CD4-positive, alpha-beta T cell (primary cell): ENCODE measurements at regions not wholly inside any gene's neighbourhood (a gene's known extent, or its start where the extent isn't known, plus 50 kb on each side); places are given as distances from the start of the nearest gene placed in this dataset.

Experiments used
- ATAC-seq: fragments of 200-7000 bp; cut with Tn5 transposase; one replicate; pipeline ENCODE4 v1.10.0; 2022; ENCODE audit warnings: mild to moderate bottlenecking; ENCODE audit not compliant: poor library complexity
- CTCF ChIA-PET: fragments of 350-600 bp; sonication (Branson Sonifier 250); formaldehyde crosslinking; loops from one replicate; lab custom pipeline; 2021; ENCODE audit warnings: antibody characterized with exemption, inconsistent platforms; lab: Charles Lee
- POLR2A ChIA-PET: fragments of 350-600 bp; sonication (Branson Sonifier 250); formaldehyde crosslinking; loops from one replicate; lab custom pipeline; 2021; ENCODE audit warnings: antibody characterized with exemption, inconsistent platforms; lab: Charles Lee
- DNase-seq, 14 experiments: peaks; one replicate each; pipeline ENCODE4 v3.0.0-alpha.2; 2013 to 2020; ENCODE audit warnings: mixed read lengths in 2 of 14
- H3K27ac ChIP-seq, 2 donors: one replicate each; pipeline versions ENCODE4 v1.5.1 to v1.7.0; 2013; ENCODE audit warnings: low read length in 2 of 2, low read depth in 1 of 2, mild to moderate bottlenecking in 1 of 2
- H3K27me3 ChIP-seq, 2 experiments: 1 replicate in 1 of 2; 2 replicates in 1 of 2; pipeline versions ENCODE4 v1.6.1 to v1.7.0; 2013; ENCODE audit warnings: low read length in 2 of 2, control low read depth in 1 of 2, mild to moderate bottlenecking in 1 of 2, moderate library complexity in 1 of 2; ENCODE audit not compliant: insufficient read depth in 2 of 2, control insufficient read depth in 1 of 2
- H3K36me3 ChIP-seq: one replicate; pipeline ENCODE4 v1.6.1; 2013; ENCODE audit warnings: low read length, control low read depth; ENCODE audit not compliant: insufficient read depth
- H3K4me1 ChIP-seq: one replicate; pipeline ENCODE4 v1.6.1; 2013; ENCODE audit warnings: low read length, control low read depth; ENCODE audit not compliant: insufficient read depth
- H3K4me3 ChIP-seq: one replicate; pipeline ENCODE4 v1.5.1; 2013; ENCODE audit warnings: mild to moderate bottlenecking, low read length, moderate library complexity
- H3K9me3 ChIP-seq, 2 experiments: 1 replicate in 1 of 2; 2 replicates in 1 of 2; pipeline versions ENCODE4 v1.6.1 to v1.7.0; 2013; ENCODE audit warnings: low read length in 2 of 2, mild to moderate bottlenecking in 2 of 2, control low read depth in 1 of 2, moderate library complexity in 1 of 2; ENCODE audit not compliant: control insufficient read depth in 1 of 2, insufficient read depth in 1 of 2
- H3K27ac Mint-ChIP-seq: one replicate; pipeline ENCODE4 v1.8.0; 2020; ENCODE audit warnings: mixed read lengths
- H3K27me3 Mint-ChIP-seq: one replicate; pipeline ENCODE4 v1.8.0; 2021; ENCODE audit warnings: mixed read lengths
- H3K36me3 Mint-ChIP-seq: one replicate; pipeline ENCODE4 v1.8.0; 2021; ENCODE audit warnings: low read depth, mixed read lengths
- H3K4me1 Mint-ChIP-seq: one replicate; pipeline ENCODE4 v1.8.0; 2021; ENCODE audit warnings: low read depth, mixed read lengths
- H3K4me3 Mint-ChIP-seq: one replicate; pipeline ENCODE4 v1.8.0; 2020; ENCODE audit warnings: mild to moderate bottlenecking, mixed read lengths
- H3K9me3 Mint-ChIP-seq: one replicate; pipeline ENCODE4 v1.8.0; 2020; ENCODE audit warnings: mixed read lengths
- CTCF ChIP-seq: fragments of 200-600 bp; IDR thresholded peaks from one replicate; pipeline ENCODE4 v1.8.0; 2022; ENCODE audit warnings: antibody characterized with exemption, mild to moderate bottlenecking
- intact Hi-C, 2 experiments: fragments of 100-400 bp; cut with DNase I in 1 of 2; cut with micrococcal nuclease in 1 of 2; formaldehyde crosslinking; loops; one replicate each; pipeline versions ENCODE4 v1.15.1 to v1.9.0; 2023 to 2025; cut with DNase I, micrococcal nuclease

- Histone ChIP-seq H3K4me3 (no peak overlapping the region), H3K9me3 (no peaks in the 10 kb centered on the region), H3K27ac (no peak overlapping the region), H3K27me3 (no peaks in the 10 kb centered on the region), H3K4me1 (peaks cover 27% of the 10 kb centered on the region), H3K36me3 (no peaks in the 10 kb centered on the region)
- no peak for TF ChIP-seq CTCF
- ChIA-PET POLR2A (no interaction called here), CTCF (no interaction called here)
- no peaks in the 10 kb centered on the region for H3K9me3 Mint-ChIP-seq
- H3K27ac Mint-ChIP-seq, result no peak overlapping the region
- H3K36me3 Mint-ChIP-seq, result no peaks in the 10 kb centered on the region
- no peaks in the 10 kb centered on the region for H3K27me3 Mint-ChIP-seq
- intact Hi-C loops, result no loop called here
- peaks cover 4% of the 10 kb centered on the region for H3K4me1 Mint-ChIP-seq
- ATAC-seq (no peak), DNase-seq (no peak)
- H3K4me3 Mint-ChIP-seq, result no peak overlapping the region
Measured at GRCh38 chr2:8589721-8590120, 92.1 kb upstream of the ID2 start.

- H3K27ac Mint-ChIP-seq, result no peak overlapping the region
- Histone ChIP-seq H3K27me3 (no peaks in the 10 kb centered on the region), H3K9me3 (no peaks in the 10 kb centered on the region), H3K4me3 (no peak overlapping the region), H3K27ac (no peak overlapping the region), H3K36me3 (no peaks in the 10 kb centered on the region), H3K4me1 (peaks cover 23% of the 10 kb centered on the region)
- ATAC-seq, result no peak
- H3K36me3 Mint-ChIP-seq, result no peaks in the 10 kb centered on the region
- ChIA-PET POLR2A (interaction anchor here (0.7 kb wide), 1 partner anchor 1172 kb away, joined by 3 read pairs; no protein-coding TSS in a partner anchor), CTCF (no interaction called here)
- no peaks in the 10 kb centered on the region for H3K9me3 Mint-ChIP-seq
- intact Hi-C loops, result no loop called here
- no peak for TF ChIP-seq CTCF
- no peak overlapping the region for H3K4me3 Mint-ChIP-seq
- H3K4me1 Mint-ChIP-seq, result no peaks in the 10 kb centered on the region
- no peak for DNase-seq
- H3K27me3 Mint-ChIP-seq, result no peaks in the 10 kb centered on the region
Measured at GRCh38 chr2:8590938-8591337, 90.9 kb upstream of the ID2 start.

GRCh38 chr2:8592736-8593135 is 89.1 kb upstream of the ID2 start:
- H3K4me1 Mint-ChIP-seq, result no peaks in the 10 kb centered on the region
- ChIA-PET POLR2A (no interaction called here), CTCF (no interaction called here)
- Histone ChIP-seq H3K27me3 (no peaks in the 10 kb centered on the region), H3K27ac (no peak overlapping the region), H3K36me3 (no peaks in the 10 kb centered on the region), H3K9me3 (no peaks in the 10 kb centered on the region), H3K4me1 (peaks cover 13% of the 10 kb centered on the region), H3K4me3 (no peak overlapping the region)
- no peak overlapping the region for H3K27ac Mint-ChIP-seq
- DNase-seq (peak in 1 of 14 experiments; percentile 20), ATAC-seq (no peak)
- no peaks in the 10 kb centered on the region for H3K27me3 Mint-ChIP-seq
- H3K9me3 Mint-ChIP-seq, result no peaks in the 10 kb centered on the region
- intact Hi-C loops, result no loop called here
- no peaks in the 10 kb centered on the region for H3K36me3 Mint-ChIP-seq
- H3K4me3 Mint-ChIP-seq, result no peak overlapping the region
- TF ChIP-seq CTCF, result no peak
